Mesothelial cell of epicardium (in vitro differentiated cells): ENCODE measurements at regions not wholly inside any gene's neighbourhood (a gene's known extent, or its start where the extent isn't known, plus 50 kb on each side); places are given as distances from the start of the nearest gene placed in this dataset.

Source experiments
- DNase-seq, 2 experiments: peaks; one replicate each; pipeline ENCODE4 v3.0.0; 2021; ENCODE audit warnings: low spot score in 2 of 2; ENCODE audit not compliant: unreplicated experiment in 2 of 2
- H3K27ac Mint-ChIP-seq: 2 replicates; pipeline ENCODE4 v1.8.0; 2021; ENCODE audit warnings: mixed read lengths
- H3K27me3 Mint-ChIP-seq: 2 replicates; pipeline ENCODE4 v1.8.0; 2021; ENCODE audit warnings: low read depth, mixed read lengths
- H3K36me3 Mint-ChIP-seq: 2 replicates; pipeline ENCODE4 v1.8.0; 2021; ENCODE audit warnings: mixed read lengths
- H3K4me1 Mint-ChIP-seq: 2 replicates; pipeline ENCODE4 v1.8.0; 2021; ENCODE audit warnings: mixed read lengths
- H3K4me3 Mint-ChIP-seq: 2 replicates; pipeline ENCODE4 v1.8.0; 2021; ENCODE audit warnings: mild to moderate bottlenecking, moderate library complexity, mixed read lengths
- H3K9me3 Mint-ChIP-seq: 2 replicates; pipeline ENCODE4 v1.8.0; 2021; ENCODE audit warnings: mixed read lengths
- CTCF ChIP-seq: fragments of 200-600 bp; sonication (generic); IDR thresholded peaks from one replicate; pipeline ENCODE4 v1.5.0; 2021; ENCODE audit warnings: antibody characterized with exemption; ENCODE audit not compliant: unreplicated experiment

- DNase-seq: no peak
- Mint-ChIP-seq H3K9me3 (no peaks in the 10 kb centered on the region), H3K4me3 (no peak overlapping the region), H3K27me3 (no peaks in the 10 kb centered on the region), H3K36me3 (no peaks in the 10 kb centered on the region), H3K27ac (no peak overlapping the region), H3K4me1 (peaks cover 7% of the 10 kb centered on the region)
- no peak for TF ChIP-seq CTCF
Measured at GRCh38 chr18:40417501-40417900, 1537.5 kb upstream of the PIK3C3 start.

- no peak for DNase-seq
- Mint-ChIP-seq H3K4me1 (peaks cover 7% of the 10 kb centered on the region), H3K27ac (no peak overlapping the region), H3K9me3 (no peaks in the 10 kb centered on the region), H3K4me3 (no peak overlapping the region), H3K27me3 (no peaks in the 10 kb centered on the region), H3K36me3 (no peaks in the 10 kb centered on the region)
- TF ChIP-seq CTCF: no peak
Measured at GRCh38 chr18:40415821-40416220, 1539.2 kb upstream of the PIK3C3 start.

DNA sequence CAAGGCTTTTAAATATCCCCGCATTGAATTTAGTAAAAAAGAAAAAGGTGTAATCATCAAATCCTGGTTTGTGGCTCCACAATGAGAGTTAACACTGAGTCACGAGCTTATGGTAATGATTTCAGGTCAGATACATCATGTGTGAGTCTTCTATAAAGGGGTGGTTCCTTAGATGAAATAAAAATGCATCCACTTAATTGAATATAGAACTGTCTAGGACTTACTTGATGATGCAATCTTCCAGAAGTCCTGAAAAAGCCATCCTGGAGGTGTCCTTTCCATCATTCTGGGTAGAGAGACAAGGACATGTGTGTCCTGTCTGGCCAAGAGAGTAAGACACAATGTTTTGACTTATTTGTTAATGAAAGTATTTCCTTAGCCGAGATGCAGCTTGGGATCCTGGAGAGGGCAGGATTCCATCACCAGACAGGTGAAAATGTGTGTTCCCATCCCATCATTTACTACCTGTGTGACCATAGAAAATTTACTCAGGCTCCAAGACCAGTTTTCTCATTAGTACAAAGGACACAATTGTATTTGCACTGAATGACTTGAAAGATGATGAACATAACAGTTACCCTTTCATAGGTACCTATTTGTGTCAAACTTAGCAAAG lies 1539.8 kb upstream of the PIK3C3 start:
- DNase-seq: no peak
- no peaks in the 10 kb centered on the region for H3K36me3 Mint-ChIP-seq
- no peak overlapping the region for H3K27ac Mint-ChIP-seq
- no peaks in the 10 kb centered on the region for H3K27me3 Mint-ChIP-seq
- H3K4me1 Mint-ChIP-seq: peaks cover 7% of the 10 kb centered on the region
- TF ChIP-seq CTCF: no peak
- H3K4me3 Mint-ChIP-seq: no peak overlapping the region
- no peaks in the 10 kb centered on the region for H3K9me3 Mint-ChIP-seq

DNA sequence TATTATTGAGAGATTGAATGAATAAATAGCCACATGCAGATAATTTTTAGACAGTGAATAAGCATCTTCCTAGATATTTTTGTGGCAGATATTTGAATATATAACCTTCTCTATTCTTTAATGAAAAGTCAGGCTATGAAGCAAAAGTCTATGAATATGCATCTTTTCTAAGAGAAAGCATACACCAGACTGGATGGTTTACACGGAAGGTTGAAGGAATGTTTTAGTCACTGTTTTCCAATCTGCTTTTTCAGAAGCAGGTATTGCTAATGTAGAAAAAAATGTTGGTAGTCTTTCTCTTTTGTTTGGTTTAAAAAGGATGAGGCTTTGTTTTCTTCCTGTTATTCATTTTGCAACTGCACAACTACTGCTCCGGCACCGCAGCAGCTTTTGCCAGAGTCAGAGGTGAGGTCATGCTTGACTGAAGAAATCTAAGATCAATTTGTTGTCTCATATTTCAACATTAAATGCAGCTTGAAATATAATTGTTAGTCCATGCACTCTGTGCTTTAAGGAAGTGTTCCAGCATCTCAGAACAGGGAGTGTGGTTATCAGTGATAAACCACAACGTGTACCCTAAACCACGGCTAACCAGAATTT lies 1540.8 kb upstream of the PIK3C3 start:
- H3K4me1 Mint-ChIP-seq: peaks cover 7% of the 10 kb centered on the region
- no peak for TF ChIP-seq CTCF
- no peaks in the 10 kb centered on the region for H3K36me3 Mint-ChIP-seq
- no peak overlapping the region for H3K27ac Mint-ChIP-seq
- H3K27me3 Mint-ChIP-seq: no peaks in the 10 kb centered on the region
- DNase-seq: no peak
- H3K9me3 Mint-ChIP-seq: no peaks in the 10 kb centered on the region
- H3K4me3 Mint-ChIP-seq: no peak overlapping the region

DNA sequence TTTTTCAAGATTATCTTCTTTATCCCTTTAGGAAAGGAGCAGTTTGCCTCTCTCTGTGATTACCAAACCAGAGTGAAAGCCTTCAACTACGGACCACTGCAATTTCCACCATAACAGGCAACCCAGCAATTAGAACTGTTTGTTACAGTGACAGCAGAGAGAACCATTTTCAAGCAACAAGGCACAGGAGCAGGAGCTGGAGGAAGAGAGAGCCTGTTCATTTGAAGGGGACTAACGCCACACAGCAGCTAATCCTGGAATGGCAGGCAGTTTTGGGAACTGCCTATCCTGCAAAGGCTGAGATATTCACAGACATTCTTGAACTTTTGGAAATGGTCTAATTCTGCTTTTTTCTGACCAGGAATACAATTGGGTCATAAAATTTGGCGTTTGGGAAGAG lies 1541.9 kb upstream of the PIK3C3 start:
- H3K9me3 Mint-ChIP-seq: no peaks in the 10 kb centered on the region
- no peak for TF ChIP-seq CTCF
- peak in 1 of 2 experiments; percentile 39 for DNase-seq

More for the DNA sequence above, 1541.9 kb upstream of the PIK3C3 start:
- Mint-ChIP-seq H3K4me1 (peaks cover 7% of the 10 kb centered on the region), H3K36me3 (no peaks in the 10 kb centered on the region), H3K27ac (no peak overlapping the region), H3K27me3 (no peaks in the 10 kb centered on the region), H3K4me3 (no peak overlapping the region)
